ENCODE measurements at regions not wholly inside any gene's neighbourhood (a gene's known extent, or its start where the extent isn't known, plus 50 kb on each side); places are given as distances from the start of the nearest gene placed in this dataset.
"Not testable (repeated sequence)": the region's sequence is repeated elsewhere in the genome, so short reads cannot be mapped to it uniquely, and the experiment has no call there.

- ATAC-seq (ENCODE audit: low read depth in 2 of 2) = no peak
- H3K27ac Mint-ChIP-seq = no peak overlapping the region
- H3K36me3 Mint-ChIP-seq = no peaks in the 10 kb centered on the region
- H3K4me1 Mint-ChIP-seq = no peaks in the 10 kb centered on the region
- no peaks in the 10 kb centered on the region for H3K9me3 Mint-ChIP-seq
- no peaks in the 10 kb centered on the region for H3K27me3 Mint-ChIP-seq
- no peak for DNase-seq
- no peak overlapping the region for H3K4me3 Mint-ChIP-seq
These were observed 1232.3 kb upstream of the SLC39A10 start for GRCh38 chr2:194424683-194425209.

- H3K4me1 Mint-ChIP-seq = no peaks in the 10 kb centered on the region
- ATAC-seq (ENCODE audit: low read depth in 2 of 2) (no peak), DNase-seq (no peak)
- H3K36me3 Mint-ChIP-seq = no peaks in the 10 kb centered on the region
- H3K9me3 Mint-ChIP-seq = no peaks in the 10 kb centered on the region
- H3K27me3 Mint-ChIP-seq = no peaks in the 10 kb centered on the region
- H3K27ac Mint-ChIP-seq = no peak overlapping the region
- no peak overlapping the region for H3K4me3 Mint-ChIP-seq
These were observed 1245.8 kb upstream of the SLC39A10 start for GRCh38 chr2:194411221-194411620.

DNA sequence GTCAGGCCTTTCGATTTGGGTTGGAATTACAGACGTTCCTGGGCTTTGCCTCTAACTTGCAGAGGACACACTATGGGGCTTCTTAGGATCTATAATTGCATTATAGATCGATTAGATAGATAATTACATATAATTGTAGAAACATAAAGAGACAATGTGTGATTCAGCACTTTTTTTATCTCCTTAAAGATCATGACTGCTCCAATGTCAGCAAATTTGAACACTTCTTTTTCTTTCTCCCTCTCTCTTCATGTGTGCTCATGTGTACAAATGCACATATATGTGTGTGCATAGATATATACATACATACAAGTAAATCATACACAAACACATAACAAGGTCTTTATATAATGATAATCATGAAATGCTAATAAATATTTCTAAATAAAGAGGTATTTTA lies 1261.2 kb upstream of the SLC39A10 start:
- H3K4me1 Mint-ChIP-seq = no peaks in the 10 kb centered on the region
- H3K4me3 Mint-ChIP-seq = peak overlapping the region in 1 of 8 donors; percentile 42
- DNase-seq (no peak), ATAC-seq (ENCODE audit: low read depth in 2 of 2) (no peak)
- no peaks in the 10 kb centered on the region for H3K36me3 Mint-ChIP-seq
- H3K9me3 Mint-ChIP-seq = peaks cover 0 to 8% (median 0%) of the 10 kb centered on the region in 7 donors
- no peaks in the 10 kb centered on the region for H3K27me3 Mint-ChIP-seq
- no peak overlapping the region for H3K27ac Mint-ChIP-seq

DNA sequence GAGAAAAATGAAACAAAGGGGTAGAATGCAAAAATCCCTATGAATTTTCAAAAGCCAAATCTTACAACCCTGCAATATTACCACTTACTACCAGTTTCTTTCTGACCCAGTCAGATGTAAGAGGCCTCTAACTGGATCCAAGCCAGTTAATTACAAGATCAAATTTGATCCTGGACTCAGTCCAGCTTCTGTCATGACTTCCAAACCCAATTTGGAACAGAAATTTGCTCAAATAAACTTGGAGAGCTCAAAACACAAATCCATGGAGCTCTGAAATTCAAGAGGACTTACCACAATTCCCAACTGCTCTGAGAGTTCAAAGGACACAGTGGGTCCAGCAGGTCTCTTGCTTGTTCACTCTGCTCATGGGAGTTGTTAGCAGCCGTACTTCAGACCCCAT lies 1271.7 kb upstream of the SLC39A10 start:
- DNase-seq (no peak), ATAC-seq (ENCODE audit: low read depth in 2 of 2) (no peak)
- H3K4me3 Mint-ChIP-seq = no peak overlapping the region
- H3K36me3 Mint-ChIP-seq = no peaks in the 10 kb centered on the region
- no peaks in the 10 kb centered on the region for H3K27me3 Mint-ChIP-seq
- no peak overlapping the region for H3K27ac Mint-ChIP-seq
- no peaks in the 10 kb centered on the region for H3K4me1 Mint-ChIP-seq
- peaks cover 0 to 19% (median 3%) of the 10 kb centered on the region in 7 donors for H3K9me3 Mint-ChIP-seq

DNA sequence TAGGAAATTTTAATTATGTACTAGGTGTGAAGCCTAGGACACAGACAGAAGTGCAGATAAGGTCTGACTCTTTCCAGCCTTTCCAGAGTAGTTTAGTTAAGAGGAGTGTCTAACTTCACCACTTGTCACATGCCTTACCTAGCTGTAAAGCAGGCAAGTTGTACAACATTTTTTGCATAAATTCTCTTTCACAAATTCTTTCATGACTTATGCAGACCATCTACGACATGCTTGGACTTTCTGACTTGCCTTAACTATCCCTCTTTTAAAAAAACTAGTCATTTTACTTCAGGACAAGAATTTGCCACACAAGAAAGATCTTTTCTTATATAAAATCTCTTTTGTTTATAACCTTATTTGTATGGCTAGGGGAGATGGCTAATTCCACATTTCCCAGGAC lies 1273.6 kb upstream of the SLC39A10 start:
- no peak for ATAC-seq (ENCODE audit: low read depth in 2 of 2)
- H3K4me3 Mint-ChIP-seq = no peak overlapping the region
- H3K4me1 Mint-ChIP-seq = no peaks in the 10 kb centered on the region
- H3K27ac Mint-ChIP-seq = no peak overlapping the region
- H3K9me3 Mint-ChIP-seq = peaks cover 0 to 19% (median 3%) of the 10 kb centered on the region in 7 donors
- DNase-seq = no peak
- H3K36me3 Mint-ChIP-seq = no peaks in the 10 kb centered on the region
- H3K27me3 Mint-ChIP-seq = no peaks in the 10 kb centered on the region

DNA sequence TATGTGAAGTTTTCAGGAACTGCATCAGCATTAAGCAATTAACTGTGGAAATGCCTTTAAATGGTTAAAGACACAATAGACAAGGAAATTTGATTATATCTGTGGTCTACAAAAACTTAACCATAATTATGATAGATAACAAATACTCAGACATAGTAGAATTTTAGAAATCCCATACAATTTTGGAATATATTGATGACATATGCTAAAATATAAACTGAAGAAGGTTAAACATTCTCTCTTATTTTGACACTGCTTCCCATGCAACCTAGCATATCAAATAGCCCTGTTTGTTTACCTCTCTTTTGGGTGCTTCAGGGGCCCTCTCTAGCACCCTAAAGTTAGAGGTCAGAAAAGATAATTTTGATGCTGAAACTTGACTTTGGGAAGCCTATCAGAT lies 1274.8 kb upstream of the SLC39A10 start:
- no peaks in the 10 kb centered on the region for H3K36me3 Mint-ChIP-seq
- no peak overlapping the region for H3K27ac Mint-ChIP-seq
- peaks cover 0 to 19% (median 3%) of the 10 kb centered on the region in 7 donors for H3K9me3 Mint-ChIP-seq
- ATAC-seq (ENCODE audit: low read depth in 2 of 2) (no peak), DNase-seq (no peak)
- no peaks in the 10 kb centered on the region for H3K27me3 Mint-ChIP-seq
- no peak overlapping the region for H3K4me3 Mint-ChIP-seq
- H3K4me1 Mint-ChIP-seq = no peaks in the 10 kb centered on the region

- ATAC-seq (ENCODE audit: low read depth in 2 of 2) = no peak
- no peak for DNase-seq
These were observed 1277.0 kb upstream of the SLC39A10 start for GRCh38 chr2:194380011-194380410.

DNA sequence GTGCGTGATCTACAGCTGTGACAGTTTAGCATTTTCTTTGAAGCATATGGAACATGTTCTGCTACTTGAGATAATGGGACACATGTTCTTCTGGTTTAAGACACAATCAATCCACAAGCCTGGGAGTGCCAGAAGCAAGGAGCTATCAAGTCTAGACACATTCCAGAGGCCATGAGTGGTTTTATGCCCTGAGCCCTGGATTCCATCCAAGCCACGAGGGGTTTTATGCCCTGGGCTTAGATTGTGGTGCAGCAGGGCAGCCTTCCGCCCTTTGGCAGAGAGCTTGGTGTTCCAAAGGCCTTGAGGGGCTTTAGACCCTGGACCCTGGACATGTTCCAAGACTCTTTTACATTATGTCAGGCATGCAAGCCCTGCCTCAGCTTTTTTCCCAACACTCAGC lies 1289.6 kb upstream of the SLC39A10 start:
- not testable (repeated sequence) for H3K27ac Mint-ChIP-seq; H3K36me3 Mint-ChIP-seq; H3K4me1 Mint-ChIP-seq; ATAC-seq (ENCODE audit: low read depth in 2 of 2); H3K4me3 Mint-ChIP-seq; H3K27me3 Mint-ChIP-seq; DNase-seq; H3K9me3 Mint-ChIP-seq

More at GRCh38 chr2:194380011-194380410, 1277.0 kb upstream of the SLC39A10 start:
- no peaks in the 10 kb centered on the region for H3K27me3 Mint-ChIP-seq
- peaks cover 0 to 19% (median 3%) of the 10 kb centered on the region in 7 donors for H3K9me3 Mint-ChIP-seq
- H3K27ac Mint-ChIP-seq = no peak overlapping the region
- no peak overlapping the region for H3K4me3 Mint-ChIP-seq
- no peaks in the 10 kb centered on the region for H3K4me1 Mint-ChIP-seq
- no peaks in the 10 kb centered on the region for H3K36me3 Mint-ChIP-seq

- no peak overlapping the region for H3K27ac Mint-ChIP-seq
- peaks cover 0 to 5% (median 2%) of the 10 kb centered on the region in 7 donors for H3K9me3 Mint-ChIP-seq
- no peak for DNase-seq
- ATAC-seq (ENCODE audit: low read depth in 2 of 2) = no peak
- H3K4me3 Mint-ChIP-seq = no peak overlapping the region
- H3K4me1 Mint-ChIP-seq = no peaks in the 10 kb centered on the region
- H3K27me3 Mint-ChIP-seq = no peaks in the 10 kb centered on the region
- H3K36me3 Mint-ChIP-seq = no peaks in the 10 kb centered on the region
These were observed 1293.1 kb upstream of the SLC39A10 start for GRCh38 chr2:194363878-194364277.

DNA sequence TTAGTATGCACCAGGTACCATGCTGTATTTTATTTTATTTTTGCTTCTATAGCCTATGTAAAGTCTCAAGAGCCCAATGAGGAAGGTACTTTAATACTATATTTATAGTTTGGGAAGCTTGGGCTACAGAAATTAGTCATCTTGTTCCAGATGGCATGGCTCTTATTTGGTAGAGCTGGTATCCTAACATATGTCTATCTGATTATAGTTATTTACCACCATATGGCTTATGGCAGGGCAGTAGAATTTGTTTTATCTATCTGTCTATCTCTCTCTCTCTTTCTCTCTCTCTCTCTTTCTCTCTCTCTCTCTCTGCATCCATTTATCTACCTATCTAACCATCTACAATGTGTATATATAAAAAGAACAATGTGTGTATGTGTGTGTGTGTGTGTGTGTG lies 1293.7 kb upstream of the SLC39A10 start:
- ATAC-seq (ENCODE audit: low read depth in 2 of 2) (no peak), DNase-seq (no peak)
- Mint-ChIP-seq H3K27me3 (no peaks in the 10 kb centered on the region), H3K9me3 (peaks cover 0 to 5% (median 2%) of the 10 kb centered on the region in 7 donors), H3K27ac (peak overlapping the region in 1 of 6 donors; percentile 50), H3K4me3 (no peak overlapping the region), H3K4me1 (no peaks in the 10 kb centered on the region), H3K36me3 (no peaks in the 10 kb centered on the region)

- no peak for ATAC-seq (ENCODE audit: low read depth in 2 of 2)
- Mint-ChIP-seq H3K4me3 (no peak overlapping the region), H3K9me3 (peaks cover 0 to 9% (median 3%) of the 10 kb centered on the region in 7 donors), H3K27me3 (no peaks in the 10 kb centered on the region), H3K27ac (no peak overlapping the region), H3K36me3 (no peaks in the 10 kb centered on the region), H3K4me1 (no peaks in the 10 kb centered on the region)
- no peak for DNase-seq
These were observed 1304.5 kb upstream of the SLC39A10 start for GRCh38 chr2:194352505-194352904.

GRCh38 chr2:194346193-194346592 lies 1310.8 kb upstream of the SLC39A10 start:
- Mint-ChIP-seq H3K4me3 (no peak overlapping the region), H3K27ac (no peak overlapping the region), H3K36me3 (no peaks in the 10 kb centered on the region), H3K4me1 (no peaks in the 10 kb centered on the region), H3K9me3 (no peaks in the 10 kb centered on the region), H3K27me3 (no peaks in the 10 kb centered on the region)
- ATAC-seq (ENCODE audit: low read depth in 2 of 2) (no peak), DNase-seq (no peak)

GRCh38 chr2:194345347-194345746 lies 1311.7 kb upstream of the SLC39A10 start:
- no peaks in the 10 kb centered on the region for H3K36me3 Mint-ChIP-seq
- no peak for ATAC-seq (ENCODE audit: low read depth in 2 of 2)
- H3K4me3 Mint-ChIP-seq = no peak overlapping the region
- H3K27ac Mint-ChIP-seq = no peak overlapping the region
- H3K9me3 Mint-ChIP-seq = no peaks in the 10 kb centered on the region
- H3K4me1 Mint-ChIP-seq = no peaks in the 10 kb centered on the region
- H3K27me3 Mint-ChIP-seq = no peaks in the 10 kb centered on the region
- DNase-seq = no peak

- H3K36me3 Mint-ChIP-seq = no peaks in the 10 kb centered on the region
- no peaks in the 10 kb centered on the region for H3K9me3 Mint-ChIP-seq
- no peak overlapping the region for H3K4me3 Mint-ChIP-seq
- H3K27ac Mint-ChIP-seq = no peak overlapping the region
- ATAC-seq (ENCODE audit: low read depth in 2 of 2) = no peak
- no peaks in the 10 kb centered on the region for H3K27me3 Mint-ChIP-seq
- no peak for DNase-seq
- H3K4me1 Mint-ChIP-seq = no peaks in the 10 kb centered on the region
These were observed 1313.9 kb upstream of the SLC39A10 start for GRCh38 chr2:194343167-194343566.
